ENCODE measurements at regions not wholly inside any gene's neighbourhood (a gene's known extent, or its start where the extent isn't known, plus 50 kb on each side); places are given as distances from the start of the nearest gene placed in this dataset.

DNA sequence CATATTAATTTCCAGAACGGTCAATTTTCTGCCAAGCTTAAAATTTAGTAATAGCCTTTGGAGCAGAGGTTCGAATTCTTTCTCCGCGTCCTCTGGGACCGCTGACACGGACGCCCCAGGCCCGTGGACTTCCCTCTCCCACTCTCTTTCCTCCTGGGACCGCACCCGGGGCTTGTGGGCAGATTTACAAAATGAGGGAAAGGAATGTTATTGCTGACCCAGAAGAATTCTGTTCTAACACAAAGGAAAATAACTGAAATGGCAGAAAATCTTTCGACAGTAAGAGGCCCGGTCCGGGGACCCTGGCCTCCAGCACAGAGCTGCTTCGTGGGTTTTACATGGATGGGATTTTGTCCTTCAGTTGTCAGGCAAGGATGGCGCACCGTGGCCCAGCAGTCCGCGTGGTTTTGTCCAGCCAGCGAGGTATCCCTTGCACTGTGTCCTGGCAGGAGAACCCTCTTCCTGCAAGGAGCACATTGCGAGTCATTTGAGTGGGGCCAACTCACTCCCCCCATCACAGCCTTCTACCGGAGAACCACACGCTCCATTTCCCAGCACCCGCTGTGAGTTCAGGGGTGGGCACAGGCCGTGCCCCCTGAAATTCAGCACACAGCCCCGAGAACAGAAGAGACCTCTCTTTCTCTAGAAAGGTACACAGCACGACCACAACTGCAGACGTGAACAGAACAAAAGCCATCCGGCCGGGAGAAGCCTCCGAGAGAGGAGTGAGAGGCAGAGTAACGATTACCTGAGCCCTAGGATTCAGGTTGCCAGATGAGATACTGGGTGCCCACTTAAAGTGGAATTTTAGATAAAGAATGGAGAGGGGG lies 106.0 kb upstream of the AFDN start:
- no peak for DNase-seq (ENCODE audit: low read depth)
- TF ChIP-seq, protein P1, sequence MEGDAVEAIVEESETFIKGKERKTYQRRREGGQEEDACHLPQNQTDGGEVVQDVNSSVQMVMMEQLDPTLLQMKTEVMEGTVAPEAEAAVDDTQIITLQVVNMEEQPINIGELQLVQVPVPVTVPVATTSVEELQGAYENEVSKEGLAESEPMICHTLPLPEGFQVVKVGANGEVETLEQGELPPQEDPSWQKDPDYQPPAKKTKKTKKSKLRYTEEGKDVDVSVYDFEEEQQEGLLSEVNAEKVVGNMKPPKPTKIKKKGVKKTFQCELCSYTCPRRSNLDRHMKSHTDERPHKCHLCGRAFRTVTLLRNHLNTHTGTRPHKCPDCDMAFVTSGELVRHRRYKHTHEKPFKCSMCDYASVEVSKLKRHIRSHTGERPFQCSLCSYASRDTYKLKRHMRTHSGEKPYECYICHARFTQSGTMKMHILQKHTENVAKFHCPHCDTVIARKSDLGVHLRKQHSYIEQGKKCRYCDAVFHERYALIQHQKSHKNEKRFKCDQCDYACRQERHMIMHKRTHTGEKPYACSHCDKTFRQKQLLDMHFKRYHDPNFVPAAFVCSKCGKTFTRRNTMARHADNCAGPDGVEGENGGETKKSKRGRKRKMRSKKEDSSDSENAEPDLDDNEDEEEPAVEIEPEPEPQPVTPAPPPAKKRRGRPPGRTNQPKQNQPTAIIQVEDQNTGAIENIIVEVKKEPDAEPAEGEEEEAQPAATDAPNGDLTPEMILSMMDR (conservative IDR thresholded peaks at IDR 0.05; ENCODE audit: low read depth, low read length), result no peak
- no peak overlapping the region for H3K4me3 ChIP-seq (ENCODE audit: low read length)

- DNase-seq (ENCODE audit: low read depth), result no peak
- H3K4me3 ChIP-seq (ENCODE audit: low read length), result no peak overlapping the region
Observed at GRCh38 chr6:167721291-167721690, 105.4 kb upstream of the AFDN start.

GRCh38 chr6:167722634-167723309 lies 103.9 kb upstream of the AFDN start:
- no peak overlapping the region for H3K4me3 ChIP-seq (ENCODE audit: low read length)
- DNase-seq (ENCODE audit: low read depth), result no peak
- TF ChIP-seq, protein P1 (conservative IDR thresholded peaks at IDR 0.05; ENCODE audit: low read depth, low read length), result no peak

More at GRCh38 chr6:167721291-167721690, 105.4 kb upstream of the AFDN start:
- TF ChIP-seq, protein P1 (conservative IDR thresholded peaks at IDR 0.05; ENCODE audit: low read depth, low read length), result no peak

- no peak for DNase-seq (ENCODE audit: low read depth)
- no peak overlapping the region for H3K4me3 ChIP-seq (ENCODE audit: low read length)
- TF ChIP-seq, protein P1 (conservative IDR thresholded peaks at IDR 0.05; ENCODE audit: low read depth, low read length), result no peak
Observed at GRCh38 chr6:167726043-167726621, 100.6 kb upstream of the AFDN start.

DNA sequence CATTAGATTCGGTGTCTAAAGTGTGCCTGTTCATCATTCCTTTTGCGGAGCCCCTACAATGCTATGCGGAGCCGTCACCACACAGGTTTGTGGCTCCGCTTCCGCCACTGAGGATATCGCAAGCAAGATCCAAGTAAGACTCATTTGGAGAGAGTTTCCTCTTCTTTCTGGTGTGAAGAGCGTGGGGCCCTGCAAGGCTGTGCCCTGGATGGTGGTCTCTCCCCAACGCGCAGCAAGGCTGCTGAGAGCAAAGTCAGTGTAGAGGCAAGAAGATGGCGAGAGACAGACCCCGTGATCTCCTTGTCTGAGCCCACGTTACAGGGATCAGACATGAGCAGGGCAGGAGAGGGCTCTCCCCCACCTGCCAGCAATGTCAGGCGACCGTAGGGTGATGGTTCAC lies 96.3 kb upstream of the AFDN start:
- TF ChIP-seq, protein P1 (conservative IDR thresholded peaks at IDR 0.05; ENCODE audit: low read depth, low read length), result no peak
- no peak overlapping the region for H3K4me3 ChIP-seq (ENCODE audit: low read length)
- DNase-seq (ENCODE audit: low read depth), result no peak

DNA sequence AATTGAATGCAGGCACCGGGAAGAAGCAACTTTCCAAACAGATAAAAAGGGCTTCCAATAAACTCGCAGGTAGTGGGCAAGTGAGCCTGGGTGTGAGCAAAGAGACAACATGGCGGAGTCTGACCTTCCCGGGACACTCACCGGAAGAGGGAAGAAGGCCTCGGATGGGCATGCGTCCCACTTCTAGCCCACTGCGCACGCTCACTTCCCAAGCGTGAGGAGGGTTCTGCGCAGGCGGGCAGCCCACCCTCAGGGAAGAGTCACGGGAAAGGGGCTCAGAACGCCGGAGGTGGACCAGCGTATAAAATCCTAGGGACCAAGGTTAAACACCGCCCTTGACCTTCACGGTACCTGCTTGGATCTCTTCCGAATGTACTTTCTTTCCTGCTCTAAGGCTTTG lies 95.5 kb upstream of the AFDN start:
- H3K4me3 ChIP-seq (ENCODE audit: low read length), result no peak overlapping the region
- no peak for DNase-seq (ENCODE audit: low read depth)
- TF ChIP-seq, protein P1 (conservative IDR thresholded peaks at IDR 0.05; ENCODE audit: low read depth, low read length), result no peak

All from retinal pigment epithelial cell (primary cell).